ENCODE measurements at regions not wholly inside any gene's neighbourhood (a gene's known extent, or its start where the extent isn't known, plus 50 kb on each side); places are given as distances from the start of the nearest gene placed in this dataset.
"Not testable (repeated sequence)": the region's sequence is repeated elsewhere in the genome, so short reads cannot be mapped to it uniquely, and the experiment has no call there.

DNA sequence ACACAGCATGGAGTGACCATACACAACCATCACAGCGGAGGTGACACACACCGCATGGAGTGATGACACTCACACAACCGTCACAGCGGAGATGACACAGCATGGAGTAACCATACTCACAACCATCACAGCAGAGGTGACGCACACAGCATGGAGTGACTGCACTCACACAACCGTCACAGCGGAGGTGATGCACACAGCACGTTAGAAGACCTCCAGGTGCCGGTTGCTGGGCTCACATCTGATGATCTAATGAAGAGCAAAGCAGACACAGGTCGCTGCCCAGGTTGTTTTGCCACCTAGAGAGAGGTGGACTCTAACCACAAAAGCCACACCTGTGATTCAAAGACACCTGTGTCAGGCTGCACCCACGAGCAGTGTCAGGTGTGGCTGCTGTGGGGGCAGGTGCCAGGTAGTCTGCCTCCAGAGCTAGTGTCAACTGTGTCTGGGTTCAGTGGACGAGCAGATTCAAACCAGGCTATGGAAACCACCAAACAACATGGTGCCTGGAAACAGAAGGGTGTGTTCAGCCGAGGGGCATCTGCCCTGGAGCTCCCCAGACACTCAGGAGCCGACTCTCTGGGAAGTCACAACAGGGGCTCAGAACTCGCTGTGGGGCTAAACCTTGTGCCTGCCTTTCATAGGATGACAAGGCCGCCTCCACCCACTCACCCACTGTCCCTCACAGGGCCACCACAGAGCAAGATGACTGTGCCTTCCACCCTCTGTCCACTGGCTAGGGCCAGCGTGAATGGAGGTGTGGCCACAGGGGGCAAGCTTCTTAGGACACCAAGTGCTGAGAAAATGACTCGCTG is 608.2 kb downstream of the TBC1D22A start:
- DNase-seq (ENCODE audit: low read depth): no peak

GRCh38 chr22:47369431-47370015 is 607.1 kb downstream of the TBC1D22A start:
- DNase-seq (ENCODE audit: low read depth): no peak

DNA sequence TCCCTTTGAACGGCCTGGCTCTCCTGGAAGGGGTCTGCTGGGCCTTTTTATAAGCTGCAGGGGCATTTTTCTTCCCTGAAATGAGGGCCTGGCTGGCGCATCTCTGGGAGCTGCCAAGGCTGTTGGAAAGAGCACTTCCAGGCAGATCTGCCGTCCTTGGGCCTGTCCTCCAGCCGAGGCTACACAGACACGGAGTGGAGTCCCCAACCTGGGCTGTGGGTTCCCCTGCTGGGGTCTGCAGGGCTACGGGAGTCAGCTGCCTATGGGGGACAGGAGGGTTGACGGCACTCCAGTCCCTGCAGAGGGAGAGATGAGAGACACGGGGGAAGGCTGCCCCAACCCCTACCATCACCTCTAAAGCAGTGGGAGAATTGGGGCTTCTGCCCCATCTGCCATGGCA is 606.6 kb downstream of the TBC1D22A start:
- DNase-seq (ENCODE audit: low read depth): no peak

GRCh38 chr22:47367993-47368945 is 605.8 kb downstream of the TBC1D22A start:
- DNase-seq (ENCODE audit: low read depth): no peak

DNA sequence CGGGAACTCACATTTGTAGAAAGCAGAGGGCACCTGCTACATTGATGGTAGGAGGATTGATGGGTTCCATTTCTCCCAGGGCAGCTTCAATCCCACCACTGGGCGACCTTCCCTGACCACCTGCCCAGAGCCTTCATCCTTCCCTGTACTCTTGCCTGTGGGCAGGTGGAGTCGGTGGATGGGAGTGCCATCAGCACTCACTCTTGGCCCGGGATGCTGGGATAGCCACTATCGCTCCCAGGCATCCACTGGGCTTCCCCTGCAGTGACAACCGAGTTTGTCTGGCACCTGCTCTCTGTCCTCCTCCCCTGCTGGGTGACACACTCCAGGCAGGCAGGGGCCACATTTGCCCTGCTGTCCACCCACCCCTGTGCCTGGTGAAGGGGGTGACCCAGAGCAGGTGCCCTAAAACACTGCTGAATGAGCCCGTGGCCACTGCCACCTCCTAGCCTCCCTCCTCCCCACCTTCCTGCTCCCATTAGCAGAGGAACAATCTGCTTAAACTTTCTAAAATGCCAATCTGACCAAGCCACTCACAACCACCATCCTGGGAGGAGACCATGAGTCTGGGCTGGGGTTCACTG is 604.7 kb downstream of the TBC1D22A start:
- no peak for DNase-seq (ENCODE audit: low read depth)

GRCh38 chr22:47366026-47366767 is 603.7 kb downstream of the TBC1D22A start:
- no peak for DNase-seq (ENCODE audit: low read depth)

DNA sequence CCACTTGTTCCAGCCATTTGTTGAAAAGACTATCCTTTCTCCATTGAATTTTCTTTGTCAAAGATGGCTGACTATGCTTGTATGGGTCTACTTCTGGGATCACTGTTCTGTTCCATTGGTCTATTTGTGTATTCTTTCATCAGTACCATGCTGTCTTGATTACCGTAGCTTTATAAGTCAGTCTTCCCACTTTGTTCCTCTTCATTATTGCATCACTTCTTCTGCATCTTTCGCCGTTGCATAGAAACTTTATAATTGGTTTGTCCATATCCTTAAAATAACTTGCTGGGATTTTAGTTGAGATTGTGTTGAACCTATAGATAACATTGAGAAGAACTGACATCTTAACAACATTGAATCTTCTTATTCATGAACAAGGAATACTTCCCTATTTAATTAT is 598.8 kb downstream of the TBC1D22A start:
- DNase-seq (ENCODE audit: low read depth): no peak

DNA sequence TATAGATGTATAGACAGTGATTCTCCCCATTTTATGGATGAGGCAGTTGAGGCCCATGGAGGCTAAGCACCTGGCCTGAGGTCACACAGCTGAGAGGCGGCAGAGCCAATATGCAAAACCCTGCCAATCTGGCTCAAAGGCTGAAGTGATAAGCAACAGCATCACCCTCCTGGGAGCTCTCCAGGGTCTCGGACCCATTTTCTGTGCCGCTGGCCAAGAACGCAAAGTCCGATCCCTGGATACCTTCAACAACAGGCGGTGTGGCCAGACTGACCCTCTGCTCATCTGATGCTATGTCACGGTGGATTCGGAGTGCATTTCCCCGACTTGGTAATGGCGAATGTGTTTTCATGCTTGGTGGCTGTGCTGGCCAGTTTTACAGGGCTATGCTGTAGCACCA is 595.0 kb downstream of the TBC1D22A start:
- DNase-seq (ENCODE audit: low read depth): no peak

GRCh38 chr22:47357086-47357485 is 594.6 kb downstream of the TBC1D22A start:
- no peak for DNase-seq (ENCODE audit: low read depth)

- no peak for DNase-seq (ENCODE audit: low read depth)
These were observed 594.1 kb downstream of the TBC1D22A start for GRCh38 chr22:47356511-47357011.

- DNase-seq (ENCODE audit: low read depth): no peak
These were observed 593.5 kb downstream of the TBC1D22A start for GRCh38 chr22:47355776-47356510.

DNA sequence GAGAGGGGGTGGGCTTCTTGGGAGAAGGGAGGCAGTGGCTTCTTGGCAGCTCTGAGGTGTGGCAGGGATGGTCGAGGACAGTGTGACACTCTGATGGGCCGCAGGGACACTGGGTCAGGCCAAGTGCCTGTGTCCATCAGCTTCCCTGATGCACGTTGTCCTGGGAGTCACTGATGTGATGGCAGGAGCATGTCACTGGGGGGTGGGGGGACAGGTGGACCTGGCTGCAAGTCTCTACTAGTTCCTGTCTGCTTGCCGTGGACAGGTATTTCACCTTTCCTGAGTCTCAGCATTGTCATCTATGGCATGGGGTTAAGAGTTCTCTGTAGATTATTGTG is 592.9 kb downstream of the TBC1D22A start:
- DNase-seq (ENCODE audit: low read depth): no peak

- no peak for DNase-seq (ENCODE audit: low read depth)
These were observed 592.4 kb downstream of the TBC1D22A start for GRCh38 chr22:47354668-47355387.

DNA sequence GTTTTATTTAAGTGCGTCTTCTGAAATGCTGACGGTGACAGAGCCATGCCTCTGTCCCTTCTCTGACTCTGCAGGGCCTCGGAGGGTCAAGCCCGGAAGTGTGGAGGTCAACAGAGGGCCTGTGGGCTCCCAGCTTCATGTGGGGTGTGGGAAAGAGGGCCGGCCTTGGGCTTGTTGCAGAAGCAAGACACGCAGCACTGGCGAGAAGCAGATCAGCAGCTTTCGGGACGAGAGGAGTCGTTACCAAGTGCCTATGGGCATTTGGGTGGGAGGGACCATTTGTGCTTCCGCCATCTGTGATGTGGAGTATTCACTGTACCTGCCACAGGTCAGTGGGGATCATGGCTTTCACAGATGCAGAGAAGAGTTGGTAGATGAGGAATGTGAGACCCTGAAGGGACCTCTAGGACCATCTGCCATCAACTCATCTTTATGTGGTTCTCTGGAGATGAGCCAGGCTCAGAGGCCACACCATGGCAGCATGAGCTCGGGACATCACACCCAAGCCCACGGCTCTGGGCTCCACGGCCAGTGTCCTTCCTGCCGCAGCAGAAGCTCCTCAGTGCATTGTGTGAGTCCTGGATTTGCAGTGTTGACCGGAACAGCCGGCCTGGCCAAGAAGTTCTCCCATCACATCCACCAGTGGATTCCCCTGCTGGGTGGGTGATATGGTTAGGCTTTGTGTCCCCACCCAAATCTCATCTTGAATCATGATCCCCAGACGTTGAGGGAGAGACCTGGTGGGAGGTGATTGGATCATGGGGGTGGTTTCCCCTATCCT is 590.7 kb downstream of the TBC1D22A start:
- DNase-seq (ENCODE audit: low read depth): no peak

- no peak for DNase-seq (ENCODE audit: low read depth)
These were observed 589.6 kb downstream of the TBC1D22A start for GRCh38 chr22:47351836-47352579.

- not testable (repeated sequence) for DNase-seq (ENCODE audit: low read depth)
These were observed 583.8 kb downstream of the TBC1D22A start for GRCh38 chr22:47346287-47346686.

- DNase-seq (ENCODE audit: low read depth): no peak
These were observed 582.6 kb downstream of the TBC1D22A start for GRCh38 chr22:47345025-47345424.

DNA sequence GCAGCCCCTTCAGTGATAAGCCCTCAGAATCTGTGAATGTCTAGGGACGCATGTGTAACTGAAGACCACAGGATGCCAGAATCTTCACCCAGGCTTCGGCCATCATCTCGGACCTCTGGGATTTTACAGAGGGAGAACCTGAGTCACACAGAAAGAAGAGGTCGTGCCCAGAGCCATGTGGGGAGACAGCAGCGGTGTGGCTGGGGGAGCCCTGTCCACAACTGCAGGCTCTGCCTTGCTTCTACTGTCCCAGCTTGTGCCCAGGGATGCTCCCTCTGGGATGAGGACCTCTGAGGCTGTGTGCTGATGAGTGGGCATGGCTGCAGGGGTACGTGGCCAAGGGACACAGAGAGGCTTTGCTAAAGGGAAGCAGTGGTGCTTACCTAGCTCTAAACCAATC is 582.0 kb downstream of the TBC1D22A start:
- DNase-seq (ENCODE audit: low read depth): no peak
